ENCODE measurements at regions not wholly inside any gene's neighbourhood (a gene's known extent, or its start where the extent isn't known, plus 50 kb on each side); places are given as distances from the start of the nearest gene placed in this dataset.

DNA sequence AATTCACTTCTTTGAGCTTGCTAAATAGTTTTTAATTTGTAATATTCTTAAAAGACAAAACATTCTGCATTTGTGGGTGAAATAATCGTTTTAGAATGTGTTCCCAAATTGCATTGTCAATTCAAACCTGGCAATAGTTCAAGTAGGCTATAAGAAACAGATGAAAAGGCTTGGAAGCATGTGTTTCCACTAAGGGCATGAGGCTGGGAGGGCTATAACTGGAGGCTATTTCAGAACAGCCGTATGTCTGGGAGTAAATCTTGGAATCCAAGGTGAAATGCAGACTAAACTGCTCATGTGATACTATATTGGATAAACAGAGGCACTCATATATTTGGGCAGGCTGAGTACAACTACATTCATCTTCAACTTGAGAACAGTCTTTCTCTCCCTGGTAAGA, 117.4 kb upstream of the GRPR start:
- Mint-ChIP-seq H3K36me3 (no peaks in the 10 kb centered on the region), H3K9me3 (no peaks in the 10 kb centered on the region)

DNA sequence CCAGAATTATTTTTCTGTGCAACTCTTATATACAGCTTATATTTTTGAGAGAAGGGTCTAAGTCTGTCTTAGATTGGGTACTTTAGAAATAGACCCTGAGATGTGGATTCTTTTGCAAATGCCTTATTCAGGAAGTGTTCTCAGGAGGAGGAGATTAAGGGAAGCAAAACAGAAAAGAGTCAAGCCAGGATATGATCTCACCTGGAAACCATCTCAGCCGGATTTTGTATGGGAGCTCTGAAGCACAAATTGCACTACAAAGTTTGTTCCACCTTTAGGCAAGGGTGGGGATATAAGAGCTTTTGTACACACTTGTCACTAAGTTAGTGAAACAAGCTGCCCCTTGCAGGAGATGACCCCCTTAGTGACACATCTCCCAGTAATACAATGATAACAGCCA, 121.2 kb upstream of the GRPR start:
- no peaks in the 10 kb centered on the region for H3K9me3 Mint-ChIP-seq
- H3K36me3 Mint-ChIP-seq, result no peaks in the 10 kb centered on the region
- H3K27ac Mint-ChIP-seq, result no peak overlapping the region
- ATAC-seq (no peak), DNase-seq (ENCODE audit: low spot score in 2 of 2) (no peak)
- H3K4me1 Mint-ChIP-seq, result no peaks in the 10 kb centered on the region
- no peak overlapping the region for H3K4me3 Mint-ChIP-seq

More for the DNA sequence above, 117.4 kb upstream of the GRPR start:
- Mint-ChIP-seq H3K4me3 (no peak overlapping the region), H3K27ac (no peak overlapping the region), H3K4me1 (no peaks in the 10 kb centered on the region)
- ATAC-seq (no peak), DNase-seq (ENCODE audit: low spot score in 2 of 2) (no peak)

DNA sequence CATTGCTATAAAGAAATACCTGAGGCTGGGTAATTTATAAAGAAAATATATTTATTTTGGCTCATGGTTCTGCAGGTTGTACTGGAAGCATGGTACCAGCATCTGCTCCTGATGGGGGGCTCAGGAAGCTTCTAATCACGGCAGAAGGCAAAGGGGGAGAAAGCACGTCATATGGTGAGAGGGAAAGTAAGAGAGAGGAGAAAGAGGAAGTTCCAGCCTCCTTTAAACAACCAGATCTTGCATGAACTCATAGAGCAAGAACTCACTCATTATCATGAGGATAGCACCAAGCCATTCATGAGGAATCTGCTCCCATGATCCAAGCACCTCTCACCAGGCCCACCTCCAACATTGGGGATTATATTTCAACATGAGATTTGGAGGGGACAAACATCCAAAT, 125.0 kb upstream of the GRPR start:
- DNase-seq (ENCODE audit: low spot score in 2 of 2) (no peak), ATAC-seq (no peak)
- no peak overlapping the region for H3K4me3 Mint-ChIP-seq

DNA sequence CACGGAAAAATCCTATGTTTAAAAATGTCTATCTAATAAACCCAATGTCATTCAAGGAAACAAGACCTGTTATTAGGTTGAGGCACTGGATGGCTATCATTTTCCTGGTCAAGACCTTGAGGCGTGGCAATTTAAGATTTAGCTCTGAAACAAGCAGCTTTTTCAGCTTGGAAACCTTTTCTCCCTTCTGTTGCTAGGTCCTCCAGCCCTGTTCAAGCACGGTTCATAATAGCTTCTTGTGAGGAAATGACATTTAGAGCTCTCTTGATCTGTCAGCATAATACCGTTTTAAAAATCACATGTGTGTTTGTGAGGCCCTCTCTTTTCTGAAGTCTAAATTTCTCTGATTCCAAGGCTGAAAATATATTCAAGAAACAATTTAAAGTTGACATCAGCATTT, 133.6 kb upstream of the GRPR start:
- DNase-seq (ENCODE audit: low spot score in 2 of 2), result no peak
- Mint-ChIP-seq H3K9me3 (peaks cover 3% of the 10 kb centered on the region), H3K27ac (no peak overlapping the region), H3K4me3 (no peak overlapping the region), H3K4me1 (peaks cover 7% of the 10 kb centered on the region), H3K36me3 (no peaks in the 10 kb centered on the region)
- no peak for ATAC-seq

More for the DNA sequence above, 125.0 kb upstream of the GRPR start:
- Mint-ChIP-seq H3K27ac (no peak overlapping the region), H3K36me3 (no peaks in the 10 kb centered on the region), H3K9me3 (peaks cover 3% of the 10 kb centered on the region), H3K4me1 (no peaks in the 10 kb centered on the region)

DNA sequence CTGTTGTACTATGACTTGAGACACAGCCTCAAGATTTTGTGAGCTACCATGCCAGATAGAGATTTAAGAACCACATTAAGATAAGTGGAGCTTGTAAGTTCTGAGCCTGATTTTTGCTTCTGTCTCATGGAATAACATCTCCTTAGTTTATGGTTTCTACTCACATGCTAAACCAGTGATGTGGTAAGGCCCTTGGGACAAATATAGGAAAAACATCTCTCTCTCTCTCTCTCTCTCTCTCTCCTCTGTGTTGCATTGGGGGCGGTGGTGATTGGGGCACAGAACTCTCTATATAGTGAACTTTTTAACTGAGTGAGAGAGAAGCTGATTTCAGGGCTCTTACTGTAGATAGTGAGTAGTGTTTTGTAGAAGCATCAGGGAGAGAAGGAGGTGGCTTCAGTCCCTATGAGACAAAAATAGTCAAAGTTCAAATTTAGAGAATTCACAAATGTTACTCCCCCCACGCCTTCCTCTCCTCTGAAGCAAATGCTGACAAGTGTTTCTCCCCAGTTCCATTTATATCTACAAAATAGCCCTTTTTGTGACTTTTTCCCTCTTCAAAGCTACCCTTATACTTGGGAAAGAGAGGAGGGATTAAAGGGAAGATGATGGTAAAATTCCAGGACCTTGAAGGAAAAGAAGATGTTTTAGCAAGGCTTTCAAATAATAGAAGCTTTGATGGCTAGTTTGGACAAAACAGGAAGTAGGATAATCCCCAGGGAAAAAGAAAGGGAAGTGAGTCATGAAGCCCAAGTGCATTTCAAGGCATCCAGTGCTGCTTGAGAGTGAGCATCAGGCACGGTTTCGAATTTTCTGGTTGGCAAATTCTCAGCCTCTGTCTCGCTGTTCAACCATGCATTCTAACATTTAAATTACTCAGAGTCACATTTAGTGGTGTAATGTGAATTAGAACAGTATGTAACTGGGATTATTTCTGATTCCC, 134.3 kb upstream of the AP1S2 start:
- Mint-ChIP-seq H3K4me3 (no peak overlapping the region), H3K36me3 (no peaks in the 10 kb centered on the region), H3K4me1 (peaks cover 7% of the 10 kb centered on the region), H3K27ac (no peak overlapping the region), H3K9me3 (no peaks in the 10 kb centered on the region)
- ATAC-seq (no peak), DNase-seq (ENCODE audit: low spot score in 2 of 2) (no peak)

DNA sequence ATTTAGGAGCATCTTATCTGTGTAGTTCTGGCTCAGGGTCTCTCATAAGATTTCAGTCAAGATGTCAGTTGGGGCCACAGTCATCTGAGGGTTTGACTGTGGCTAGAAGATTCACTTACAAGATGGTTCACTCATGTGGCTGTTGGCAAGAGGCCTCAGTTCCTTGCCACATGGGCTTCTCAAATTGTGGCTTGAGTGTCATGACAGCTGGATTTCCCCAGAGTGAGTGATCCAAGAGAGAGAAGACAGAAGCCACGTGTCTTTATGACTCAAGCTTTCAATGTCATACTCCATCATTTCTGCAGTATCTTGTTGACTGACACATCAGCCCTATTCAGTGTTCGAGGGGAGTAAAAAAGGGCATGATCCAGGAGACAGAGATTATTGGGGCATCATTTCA, 131.3 kb upstream of the AP1S2 start:
- H3K4me1 Mint-ChIP-seq, result peaks cover 7% of the 10 kb centered on the region
- no peak overlapping the region for H3K27ac Mint-ChIP-seq
- no peaks in the 10 kb centered on the region for H3K9me3 Mint-ChIP-seq
- no peak overlapping the region for H3K4me3 Mint-ChIP-seq
- ATAC-seq (peak; percentile 99), DNase-seq (ENCODE audit: low spot score in 2 of 2) (peak; percentile 2 to 50)
- H3K36me3 Mint-ChIP-seq, result no peaks in the 10 kb centered on the region

DNA sequence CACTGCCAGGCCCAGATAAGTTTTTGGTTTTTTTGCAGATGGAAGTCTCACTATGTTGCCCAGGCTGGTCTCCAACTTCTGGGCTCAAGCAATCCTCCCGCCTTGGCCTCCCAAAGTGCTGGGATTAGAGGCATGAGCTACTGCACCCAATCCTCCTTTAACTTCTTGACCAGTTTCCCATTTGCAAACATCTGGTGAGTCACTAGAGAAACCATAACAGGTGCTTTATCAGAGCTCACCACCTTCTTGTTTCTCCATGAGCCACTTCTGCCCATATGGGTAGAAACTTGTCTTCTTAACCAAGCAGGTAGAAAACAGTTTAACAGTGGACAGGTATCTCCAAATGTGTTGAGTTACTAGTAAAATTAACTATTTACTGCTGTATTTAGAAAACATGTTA, 128.4 kb upstream of the AP1S2 start:
- no peak for DNase-seq (ENCODE audit: low spot score in 2 of 2)
- H3K27ac Mint-ChIP-seq, result no peak overlapping the region
- no peaks in the 10 kb centered on the region for H3K9me3 Mint-ChIP-seq
- ATAC-seq, result no peak
- no peak overlapping the region for H3K4me3 Mint-ChIP-seq
- no peaks in the 10 kb centered on the region for H3K36me3 Mint-ChIP-seq
- H3K4me1 Mint-ChIP-seq, result peaks cover 7% of the 10 kb centered on the region

DNA sequence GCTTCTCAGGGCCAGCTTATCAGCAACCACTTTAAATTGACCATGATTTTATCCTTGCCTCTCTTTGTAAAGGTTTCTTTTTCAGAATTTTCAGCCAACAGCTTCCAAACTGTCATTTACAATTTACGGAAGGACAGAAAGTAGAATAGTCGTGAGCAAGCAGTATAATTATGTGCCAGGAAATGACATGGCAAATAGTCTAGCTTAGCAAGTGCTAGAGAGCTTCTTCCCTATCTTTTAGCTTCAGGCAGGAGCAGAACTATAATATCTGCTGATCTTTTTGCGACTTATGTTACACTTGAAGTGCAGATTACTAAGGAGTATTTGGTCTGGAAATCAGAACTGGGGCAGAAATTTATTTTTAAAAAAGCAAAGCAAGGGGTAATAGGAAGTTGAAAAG, 123.0 kb upstream of the AP1S2 start:
- DNase-seq (ENCODE audit: low spot score in 2 of 2) (no peak), ATAC-seq (no peak)
- Mint-ChIP-seq H3K36me3 (no peaks in the 10 kb centered on the region), H3K27ac (no peak overlapping the region), H3K4me1 (peaks cover 8% of the 10 kb centered on the region), H3K4me3 (no peak overlapping the region), H3K9me3 (no peaks in the 10 kb centered on the region)

DNA sequence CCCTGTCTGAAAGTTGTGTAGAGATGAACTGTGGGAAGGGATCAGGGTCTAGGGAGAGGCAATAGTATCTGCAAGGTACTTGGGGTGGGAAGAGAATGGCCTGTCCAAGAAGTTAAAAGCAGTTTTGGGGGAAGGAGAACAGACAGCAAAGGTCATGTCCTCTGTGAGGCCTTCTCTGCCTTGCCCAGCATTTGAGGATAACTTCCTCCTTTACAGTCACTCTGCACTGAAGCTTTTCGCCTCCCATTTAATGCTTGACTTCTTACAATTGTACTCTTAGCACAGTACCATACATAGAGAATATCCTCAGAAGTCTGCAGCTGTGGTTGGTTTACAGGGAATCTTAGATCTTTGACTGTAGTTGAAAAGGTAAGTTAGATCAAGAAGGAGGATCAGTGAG, 121.8 kb upstream of the AP1S2 start:
- Mint-ChIP-seq H3K36me3 (no peaks in the 10 kb centered on the region), H3K4me3 (no peak overlapping the region)

DNA sequence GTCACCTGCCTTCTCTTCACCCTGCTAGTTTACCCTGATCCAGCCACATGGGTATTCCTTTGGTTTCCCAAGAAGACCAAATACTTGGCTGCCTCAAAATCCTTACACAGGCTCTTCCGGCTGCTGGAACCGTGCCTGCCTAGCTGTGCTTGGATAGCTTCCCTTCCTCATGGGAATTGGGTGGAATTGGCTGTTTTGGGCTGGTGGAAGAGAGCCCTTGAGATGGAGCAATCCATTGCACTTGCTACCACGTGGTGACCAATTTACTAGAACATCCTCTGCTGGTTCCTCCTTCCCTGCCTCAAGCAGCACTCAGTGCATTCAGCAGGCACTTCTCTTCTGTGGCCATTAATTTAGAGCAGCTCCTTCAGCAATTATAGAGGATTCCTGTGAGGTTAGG, 119.3 kb upstream of the AP1S2 start:
- ATAC-seq (no peak), DNase-seq (ENCODE audit: low spot score in 2 of 2) (no peak)
- H3K4me3 Mint-ChIP-seq, result no peak overlapping the region
- H3K27ac Mint-ChIP-seq, result no peak overlapping the region
- peaks cover 8% of the 10 kb centered on the region for H3K4me1 Mint-ChIP-seq
- H3K9me3 Mint-ChIP-seq, result no peaks in the 10 kb centered on the region
- H3K36me3 Mint-ChIP-seq, result no peaks in the 10 kb centered on the region

More for the DNA sequence above, 121.8 kb upstream of the AP1S2 start:
- no peaks in the 10 kb centered on the region for H3K9me3 Mint-ChIP-seq
- peaks cover 8% of the 10 kb centered on the region for H3K4me1 Mint-ChIP-seq
- ATAC-seq (no peak), DNase-seq (ENCODE audit: low spot score in 2 of 2) (no peak)
- H3K27ac Mint-ChIP-seq, result no peak overlapping the region

DNA sequence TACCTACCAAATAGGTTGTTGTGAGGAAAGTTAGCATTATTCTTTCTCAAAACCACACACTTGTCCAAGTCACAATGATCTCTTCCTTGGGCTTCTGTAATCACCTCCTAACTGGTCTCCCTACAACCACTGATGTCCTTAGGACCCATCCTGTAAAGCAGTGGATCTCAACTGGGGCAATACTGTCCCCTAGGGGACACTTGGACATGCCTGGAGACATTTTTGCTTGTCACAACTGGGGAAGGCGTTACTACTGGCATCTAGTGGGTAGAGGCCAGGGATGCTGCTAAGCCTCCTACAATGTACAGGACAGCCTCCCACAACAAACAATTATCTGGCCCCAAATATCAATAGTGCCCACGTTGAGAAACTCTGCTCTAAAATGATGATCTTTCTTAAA, 118.7 kb upstream of the AP1S2 start:
- DNase-seq (ENCODE audit: low spot score in 2 of 2) (no peak), ATAC-seq (peak; percentile 69)
- Mint-ChIP-seq H3K27ac (no peak overlapping the region), H3K9me3 (no peaks in the 10 kb centered on the region), H3K4me3 (no peak overlapping the region), H3K4me1 (peaks cover 8% of the 10 kb centered on the region), H3K36me3 (no peaks in the 10 kb centered on the region)

DNA sequence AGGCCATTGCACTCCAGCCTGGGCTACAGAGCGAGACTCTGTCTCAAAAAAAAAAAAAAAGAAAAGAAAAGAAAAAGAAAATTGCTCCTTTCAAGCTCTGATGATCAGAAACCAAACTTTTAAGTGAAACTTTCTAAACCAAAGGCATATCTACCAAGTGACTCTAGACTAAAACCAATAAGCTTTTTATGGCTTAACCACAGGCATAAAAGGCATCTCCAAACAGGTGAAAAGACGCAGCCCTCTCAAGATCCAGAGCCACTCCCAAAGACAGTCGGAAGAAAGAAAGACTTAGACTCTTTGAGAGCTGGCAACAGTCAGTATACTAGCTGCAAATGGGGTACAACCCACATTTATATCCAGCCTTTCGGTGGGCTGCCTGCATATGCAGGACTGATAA, 117.1 kb upstream of the AP1S2 start:
- DNase-seq (ENCODE audit: low spot score in 2 of 2) (no peak), ATAC-seq (no peak)
- H3K9me3 Mint-ChIP-seq, result no peaks in the 10 kb centered on the region
- H3K4me3 Mint-ChIP-seq, result no peak overlapping the region
- peaks cover 8% of the 10 kb centered on the region for H3K4me1 Mint-ChIP-seq
- H3K36me3 Mint-ChIP-seq, result no peaks in the 10 kb centered on the region
- H3K27ac Mint-ChIP-seq, result no peak overlapping the region

DNA sequence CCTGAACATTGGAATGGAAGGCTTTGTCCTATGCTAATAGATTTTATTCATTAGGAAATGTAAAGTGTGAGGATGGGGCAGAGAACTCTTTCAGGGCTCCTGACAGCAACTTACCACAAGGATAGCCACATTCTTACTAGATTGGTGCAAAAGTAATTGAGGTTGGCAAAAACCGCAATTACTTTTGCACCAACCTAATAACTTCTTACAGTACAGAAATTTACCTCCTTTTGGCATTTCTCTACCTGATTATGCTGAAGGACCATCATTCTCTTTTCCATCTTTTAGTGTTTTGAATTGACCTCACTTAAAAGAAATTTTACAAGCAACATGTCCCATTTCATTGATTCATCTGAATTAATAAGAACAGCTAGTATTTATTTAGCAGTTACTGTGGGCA, 109.2 kb upstream of the AP1S2 start:
- Mint-ChIP-seq H3K4me3 (no peak overlapping the region), H3K27ac (no peak overlapping the region), H3K36me3 (no peaks in the 10 kb centered on the region), H3K4me1 (no peaks in the 10 kb centered on the region), H3K9me3 (no peaks in the 10 kb centered on the region)
- DNase-seq (ENCODE audit: low spot score in 2 of 2) (no peak), ATAC-seq (no peak)

DNA sequence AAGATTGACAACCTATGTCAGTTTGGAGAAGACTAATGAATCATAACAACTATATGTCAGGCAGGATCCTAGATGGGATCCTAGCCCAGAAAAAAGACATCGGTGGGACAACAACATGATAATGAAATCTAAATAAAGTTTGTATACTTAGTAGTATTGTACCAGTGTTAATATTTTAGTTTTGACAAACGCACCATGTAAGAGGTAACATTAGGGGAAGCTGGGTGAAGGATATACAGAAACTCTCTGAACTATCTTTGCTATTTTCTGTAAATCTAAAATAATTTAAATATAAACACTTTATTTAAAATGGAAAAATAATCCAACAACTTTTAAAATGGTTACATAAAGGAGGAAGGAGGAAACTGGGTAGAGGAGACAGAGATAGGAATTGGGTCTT, 105.6 kb upstream of the AP1S2 start:
- Mint-ChIP-seq H3K27ac (no peak overlapping the region), H3K36me3 (no peaks in the 10 kb centered on the region), H3K4me1 (no peaks in the 10 kb centered on the region), H3K4me3 (no peak overlapping the region), H3K9me3 (no peaks in the 10 kb centered on the region)
- ATAC-seq (no peak), DNase-seq (ENCODE audit: low spot score in 2 of 2) (no peak)

DNA sequence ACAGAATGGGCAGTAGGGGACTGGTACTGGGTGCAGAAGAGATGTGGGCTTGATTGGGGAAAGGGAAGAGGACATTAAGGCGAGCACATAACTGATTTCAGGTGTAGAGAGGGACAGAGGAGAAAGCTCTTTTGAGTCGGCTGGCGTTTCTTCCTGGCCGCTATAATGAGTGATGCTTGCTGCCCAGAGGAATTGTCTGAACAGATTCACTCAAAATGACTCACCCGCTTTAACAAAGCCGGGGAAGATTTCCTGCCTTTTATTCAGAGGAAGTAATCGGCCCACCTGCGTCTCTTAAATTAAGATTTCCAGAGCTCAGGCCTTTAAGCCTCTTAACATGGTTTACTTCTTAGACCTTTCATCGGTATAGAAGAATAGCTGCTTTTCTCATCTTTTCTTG, 102.1 kb upstream of the AP1S2 start:
- Mint-ChIP-seq H3K27ac (no peak overlapping the region), H3K4me1 (no peaks in the 10 kb centered on the region), H3K36me3 (no peaks in the 10 kb centered on the region), H3K4me3 (no peak overlapping the region), H3K9me3 (no peaks in the 10 kb centered on the region)
- ATAC-seq, result no peak
- DNase-seq (ENCODE audit: low spot score in 2 of 2), result no peak

DNA sequence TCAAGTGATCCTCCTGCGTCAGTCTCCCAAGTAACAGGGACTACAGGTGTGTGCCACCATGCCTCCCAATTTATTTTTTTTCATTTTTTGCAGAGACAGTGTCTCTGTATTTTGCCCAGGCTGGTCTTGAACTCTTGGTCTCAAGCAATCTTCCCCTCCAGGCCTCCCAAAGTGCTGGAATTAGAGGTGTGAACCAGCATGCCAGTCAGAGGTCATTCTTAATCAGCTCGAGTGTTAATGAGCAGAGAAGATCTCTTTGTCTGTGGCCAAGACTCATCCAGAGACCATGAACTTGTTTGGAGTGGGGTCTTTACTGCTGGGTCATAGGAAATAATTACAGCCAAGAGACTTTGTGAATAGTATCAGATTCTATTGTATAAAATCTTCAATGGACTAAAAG, 99.2 kb upstream of the AP1S2 start:
- Mint-ChIP-seq H3K36me3 (no peaks in the 10 kb centered on the region), H3K4me1 (no peaks in the 10 kb centered on the region), H3K4me3 (no peak overlapping the region), H3K9me3 (no peaks in the 10 kb centered on the region), H3K27ac (no peak overlapping the region)
- DNase-seq (ENCODE audit: low spot score in 2 of 2), result no peak
- no peak for ATAC-seq

Data from stimulated activated effector memory CD8-positive, alpha-beta T cell treated with anti-CD3 and anti-CD28 coated beads, Interleukin-12 subunit alpha, Interleukin-12 subunit beta, amount 100 ng/mL, for 72 hours (primary cell).